CD14-positive monocyte (primary cell): ENCODE measurements at regions not wholly inside any gene's neighbourhood (a gene's known extent, or its start where the extent isn't known, plus 50 kb on each side); places are given as distances from the start of the nearest gene placed in this dataset.

Experiments
- DNase-seq, 3 donors: peaks; one replicate each; pipeline ENCODE4 v3.0.0-alpha.2; 2011 to 2022
- H2AFZ ChIP-seq: 2 replicates; pipeline ENCODE4 v1.6.0; 2012; ENCODE audit warnings: mild to moderate bottlenecking, low read depth, low read length, inconsistent platforms; ENCODE audit not compliant: insufficient read depth, poor library complexity, severe bottlenecking
- H3K27ac ChIP-seq, 2 donors: 1 replicate in 1 of 2; 2 replicates in 1 of 2; pipeline ENCODE4 v1.5.1; 2012 to 2013; ENCODE audit warnings: low read length in 2 of 2, control low read depth in 1 of 2, inconsistent platforms in 1 of 2, low read depth in 1 of 2, mild to moderate bottlenecking in 1 of 2
- H3K27me3 ChIP-seq, 2 donors: one replicate each; pipeline versions ENCODE4 v1.6.0 to v1.6.1; 2011 to 2013; ENCODE audit warnings: low read length in 2 of 2; ENCODE audit not compliant: control insufficient read depth in 2 of 2, insufficient read depth in 2 of 2
- H3K36me3 ChIP-seq, 2 donors: replicated peaks in 1 of 2; 1 replicate in 1 of 2; 2 replicates in 1 of 2; pipeline versions ENCODE4 v1.5.1 to v1.6.1; 2012 to 2013; ENCODE audit warnings: low read length in 2 of 2, control low read depth in 1 of 2, inconsistent platforms in 1 of 2, mild to moderate bottlenecking in 1 of 2; ENCODE audit not compliant: insufficient read depth in 2 of 2, control insufficient read depth in 1 of 2
- H3K4me1 ChIP-seq, 2 donors: 1 replicate in 1 of 2; 2 replicates in 1 of 2; pipeline versions ENCODE4 v1.5.1 to v1.6.1; 2012 to 2013; ENCODE audit warnings: low read length in 2 of 2, control low read depth in 1 of 2, inconsistent platforms in 1 of 2, mild to moderate bottlenecking in 1 of 2, moderate library complexity in 1 of 2; ENCODE audit not compliant: insufficient read depth in 2 of 2, control insufficient read depth in 1 of 2
- H3K4me2 ChIP-seq: replicated peaks from 2 replicates; pipeline ENCODE3; 2012; ENCODE audit warnings: low read length, moderate library complexity, mild to moderate bottlenecking; ENCODE audit not compliant: poor library complexity, severe bottlenecking; ENCODE audit errors: extremely low read depth
- H3K4me3 ChIP-seq, 3 experiments: fragments of 200-600 bp in 1 of 3; sonication (generic) in 1 of 3; replicated peaks in 1 of 3; 1 replicate in 2 of 3; 2 replicates in 1 of 3; pipeline ENCODE4 v1.5.1; 2011 to 2013; ENCODE audit warnings: low read length in 3 of 3, mild to moderate bottlenecking in 3 of 3, control low read depth in 2 of 3, low read depth in 2 of 3, inconsistent platforms in 1 of 3, moderate library complexity in 1 of 3
- H3K79me2 ChIP-seq: 2 replicates; pipeline ENCODE4 v1.6.0; 2012; ENCODE audit warnings: mild to moderate bottlenecking, control low read depth, inconsistent platforms, low read length, moderate library complexity; ENCODE audit not compliant: insufficient read depth
- H3K9ac ChIP-seq: 2 replicates; pipeline ENCODE4 v1.6.0; 2017; ENCODE audit warnings: low read length, mild to moderate bottlenecking; ENCODE audit not compliant: insufficient read depth, poor library complexity, severe bottlenecking
- H3K9me3 ChIP-seq, 2 donors: replicated peaks in 1 of 2; 1 replicate in 1 of 2; 2 replicates in 1 of 2; pipeline versions ENCODE4 v1.5.1 to v1.6.1; 2012 to 2013; ENCODE audit warnings: low read length in 2 of 2, control low read depth in 1 of 2; ENCODE audit not compliant: control insufficient read depth in 1 of 2, insufficient read depth in 1 of 2
- H4K20me1 ChIP-seq: 2 replicates; pipeline ENCODE4 v1.6.0; 2012; ENCODE audit warnings: mild to moderate bottlenecking, low read length, control low read depth, moderate library complexity; ENCODE audit not compliant: insufficient read depth
- H3K27ac Mint-ChIP-seq, 7 donors: one replicate each; pipeline ENCODE4 v1.8.0; 2020; ENCODE audit warnings: mild to moderate bottlenecking in 7 of 7, mixed read lengths in 7 of 7, moderate library complexity in 6 of 7, inconsistent platforms in 2 of 7
- H3K27me3 Mint-ChIP-seq, 3 donors: one replicate each; pipeline ENCODE4 v1.8.0; 2021 to 2022; ENCODE audit warnings: low read depth in 3 of 3, mild to moderate bottlenecking in 3 of 3, mixed read lengths in 3 of 3, moderate library complexity in 3 of 3, inconsistent platforms in 1 of 3
- H3K36me3 Mint-ChIP-seq, 2 donors: one replicate each; pipeline ENCODE4 v1.8.0; 2020; ENCODE audit warnings: mixed read lengths in 2 of 2, inconsistent platforms in 1 of 2, mild to moderate bottlenecking in 1 of 2
- H3K4me1 Mint-ChIP-seq: one replicate; pipeline ENCODE4 v1.8.0; 2020; ENCODE audit warnings: mild to moderate bottlenecking, mixed read lengths
- H3K4me3 Mint-ChIP-seq, 2 donors: one replicate each; pipeline ENCODE4 v1.8.0; 2020; ENCODE audit warnings: mild to moderate bottlenecking in 2 of 2, mixed read lengths in 2 of 2, moderate library complexity in 1 of 2
- H3K9me3 Mint-ChIP-seq, 7 donors: one replicate each; pipeline ENCODE4 v1.8.0; 2020 to 2022; ENCODE audit warnings: mixed read lengths in 7 of 7, mild to moderate bottlenecking in 6 of 7, moderate library complexity in 6 of 7, inconsistent platforms in 2 of 7
- CTCF ChIP-seq: fragments of 200-600 bp; IDR thresholded peaks from one replicate; pipeline ENCODE4 v1.8.0; 2022; ENCODE audit warnings: antibody characterized with exemption, mild to moderate bottlenecking
- WGBS: methylation state at CpG from one replicate; pipeline ENCODE4 v1.1.5; 2013; ENCODE audit warnings: missing lambda C conversion rate; ENCODE audit not compliant: insufficient coverage; 5-methylcytosine and 5-hydroxymethylcytosine counted together
- intact Hi-C, 2 donors: fragments of 100-400 bp; cut with micrococcal nuclease; formaldehyde crosslinking; loops; one replicate each; pipeline versions ENCODE4 v1.15.0 to v1.15.1; 2023

- no CpG with 5 or more reads among the region's 1 CpG for WGBS
- Histone ChIP-seq H2AFZ (no peak overlapping the region), H3K79me2 (no peaks in the 10 kb centered on the region), H3K27ac (no peak overlapping the region), H3K4me2 (no peak overlapping the region), H3K36me3 (no peaks in the 10 kb centered on the region), H3K4me3 (no peak overlapping the region), H3K9ac (no peak overlapping the region), H3K27me3 (no peaks in the 10 kb centered on the region), H3K4me1 (no peaks in the 10 kb centered on the region), H3K9me3 (no peaks in the 10 kb centered on the region), H4K20me1 (no peaks in the 10 kb centered on the region)
- intact Hi-C loops = no loop called here
- Mint-ChIP-seq H3K27me3 (peaks cover 0 to 2% (median 0%) of the 10 kb centered on the region in 3 donors), H3K4me3 (no peak overlapping the region), H3K4me1 (no peaks in the 10 kb centered on the region), H3K9me3 (peaks cover 0 to 5% (median 0%) of the 10 kb centered on the region in 7 donors), H3K36me3 (no peaks in the 10 kb centered on the region), H3K27ac (no peak overlapping the region)
- no peak for DNase-seq
- no peak for TF ChIP-seq CTCF
Measured at GRCh38 chrX:28278726-28279125, 297.5 kb upstream of the DCAF8L1 start.

- H3K4me2 ChIP-seq = no peak overlapping the region
- H3K9me3 ChIP-seq = no peaks in the 10 kb centered on the region
- no peak overlapping the region for H2AFZ ChIP-seq
- H3K4me1 ChIP-seq = no peaks in the 10 kb centered on the region
- no peak for DNase-seq
- Mint-ChIP-seq H3K4me1 (no peaks in the 10 kb centered on the region), H3K27ac (no peak overlapping the region), H3K9me3 (peaks cover 0 to 5% (median 0%) of the 10 kb centered on the region in 7 donors), H3K27me3 (peaks cover 0 to 2% (median 0%) of the 10 kb centered on the region in 3 donors), H3K36me3 (no peaks in the 10 kb centered on the region), H3K4me3 (no peak overlapping the region)
- no peak for TF ChIP-seq CTCF
- no peaks in the 10 kb centered on the region for H3K27me3 ChIP-seq
- no peak overlapping the region for H3K27ac ChIP-seq
- no CpG with 5 or more reads among the region's 4 CpGs for WGBS
- no peaks in the 10 kb centered on the region for H3K79me2 ChIP-seq
- no peaks in the 10 kb centered on the region for H3K36me3 ChIP-seq
- intact Hi-C loops = no loop called here
- no peak overlapping the region for H3K9ac ChIP-seq
- no peak overlapping the region for H3K4me3 ChIP-seq
- H4K20me1 ChIP-seq = no peaks in the 10 kb centered on the region
Measured at GRCh38 chrX:28278251-28278650, 297.0 kb upstream of the DCAF8L1 start.
